AG04449 (cell line): ENCODE measurements at regions not wholly inside any gene's neighbourhood (a gene's known extent, or its start where the extent isn't known, plus 50 kb on each side); places are given as distances from the start of the nearest gene placed in this dataset.
A peak's percentile ranks its signal among the peaks of the same experiment; 100 is the strongest.

Source experiments
- CTCF ChIA-PET: fragments of 350-600 bp; formaldehyde crosslinking; extraction: SDS; loops from one replicate; lab custom pipeline; 2021; ENCODE audit warnings: antibody characterized with exemption; lab: Yijun Ruan, JAX
- POLR2A ChIA-PET: fragments of 400-600, 350-600 bp; formaldehyde crosslinking; extraction: SDS; loops from one replicate; lab custom pipeline; 2020; ENCODE audit warnings: antibody characterized with exemption, inconsistent platforms; lab: Yijun Ruan, JAX
- DNase-seq: peaks from one replicate; pipeline ENCODE4 v3.0.0-alpha.2; 2010; ENCODE audit warnings: low read depth, low spot score
- H3K4me3 ChIP-seq: 2 replicates; pipeline ENCODE4 v1.5.1; 2011; ENCODE audit warnings: low read depth, mild to moderate bottlenecking, control low read depth, low read length
- TF ChIP-seq, protein P1 (sequence below): IDR thresholded peaks from one replicate; pipeline ENCODE4 v1.5.1; 2011; ENCODE audit warnings: mild to moderate bottlenecking, moderate library complexity, low read length, control low read depth, inconsistent platforms; ENCODE audit not compliant: insufficient read depth; ENCODE audit errors: missing control alignments

DNA sequence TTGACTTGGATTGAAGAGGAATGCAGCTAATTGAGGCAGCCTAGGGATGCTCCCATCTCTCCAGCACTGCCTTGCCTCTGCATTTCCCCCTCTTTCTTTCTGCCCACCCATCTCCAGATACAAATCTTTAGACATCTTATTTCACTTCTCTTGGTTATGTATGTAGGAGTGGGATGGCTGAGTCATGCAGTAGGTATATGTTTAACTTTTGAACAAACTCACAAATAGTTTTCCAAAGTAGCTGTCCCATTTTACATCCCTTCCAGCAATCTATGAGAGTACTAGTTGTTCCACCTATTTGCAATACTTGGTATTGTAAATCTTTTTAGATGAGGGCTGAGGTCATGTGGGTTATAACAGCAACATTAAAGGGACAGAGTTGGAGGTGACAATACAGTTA is 329.9 kb downstream of the DYSF start:
- no peak overlapping the region for H3K4me3 ChIP-seq
- TF ChIP-seq, protein P1, sequence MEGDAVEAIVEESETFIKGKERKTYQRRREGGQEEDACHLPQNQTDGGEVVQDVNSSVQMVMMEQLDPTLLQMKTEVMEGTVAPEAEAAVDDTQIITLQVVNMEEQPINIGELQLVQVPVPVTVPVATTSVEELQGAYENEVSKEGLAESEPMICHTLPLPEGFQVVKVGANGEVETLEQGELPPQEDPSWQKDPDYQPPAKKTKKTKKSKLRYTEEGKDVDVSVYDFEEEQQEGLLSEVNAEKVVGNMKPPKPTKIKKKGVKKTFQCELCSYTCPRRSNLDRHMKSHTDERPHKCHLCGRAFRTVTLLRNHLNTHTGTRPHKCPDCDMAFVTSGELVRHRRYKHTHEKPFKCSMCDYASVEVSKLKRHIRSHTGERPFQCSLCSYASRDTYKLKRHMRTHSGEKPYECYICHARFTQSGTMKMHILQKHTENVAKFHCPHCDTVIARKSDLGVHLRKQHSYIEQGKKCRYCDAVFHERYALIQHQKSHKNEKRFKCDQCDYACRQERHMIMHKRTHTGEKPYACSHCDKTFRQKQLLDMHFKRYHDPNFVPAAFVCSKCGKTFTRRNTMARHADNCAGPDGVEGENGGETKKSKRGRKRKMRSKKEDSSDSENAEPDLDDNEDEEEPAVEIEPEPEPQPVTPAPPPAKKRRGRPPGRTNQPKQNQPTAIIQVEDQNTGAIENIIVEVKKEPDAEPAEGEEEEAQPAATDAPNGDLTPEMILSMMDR: no peak
- CTCF ChIA-PET: interaction anchor here (0.8 to 16.5 kb wide), 6 partner anchors 7 to 367 kb away, joined by 3 to 196 read pairs (median 4); no protein-coding TSS in a partner anchor
- POLR2A ChIA-PET: interaction anchor here (0.6 kb wide), 1 partner anchor 201 kb away, joined by 3 read pairs; no protein-coding TSS in a partner anchor
- no peak for DNase-seq

DNA sequence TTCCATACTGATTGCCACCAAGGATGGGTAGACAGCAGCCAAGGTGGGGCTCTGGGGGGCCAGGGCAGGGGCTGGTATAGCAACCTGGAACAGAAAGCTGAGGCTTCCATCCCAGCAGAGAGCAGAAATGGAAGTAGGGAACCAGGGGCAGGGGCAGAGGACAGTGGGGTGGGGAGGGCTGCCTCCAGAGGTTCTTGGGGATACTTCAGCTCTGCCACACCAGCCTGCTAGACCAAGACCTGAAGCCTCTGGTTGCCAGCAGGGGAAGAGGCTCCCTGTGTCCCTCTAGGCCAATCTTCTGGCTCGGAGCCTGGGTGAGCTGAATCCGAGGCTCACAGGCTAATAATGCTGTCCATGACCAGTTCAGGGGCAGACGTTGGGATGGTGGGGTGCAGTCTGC is 329.0 kb downstream of the DYSF start:
- TF ChIP-seq, protein P1: no peak
- CTCF ChIA-PET: interaction anchor here (0.8 to 16.5 kb wide), 7 partner anchors 8 to 234 kb away, joined by 3 to 196 read pairs (median 3); no protein-coding TSS in a partner anchor
- DNase-seq: no peak
- no peak overlapping the region for H3K4me3 ChIP-seq
- POLR2A ChIA-PET: no interaction called here

DNA sequence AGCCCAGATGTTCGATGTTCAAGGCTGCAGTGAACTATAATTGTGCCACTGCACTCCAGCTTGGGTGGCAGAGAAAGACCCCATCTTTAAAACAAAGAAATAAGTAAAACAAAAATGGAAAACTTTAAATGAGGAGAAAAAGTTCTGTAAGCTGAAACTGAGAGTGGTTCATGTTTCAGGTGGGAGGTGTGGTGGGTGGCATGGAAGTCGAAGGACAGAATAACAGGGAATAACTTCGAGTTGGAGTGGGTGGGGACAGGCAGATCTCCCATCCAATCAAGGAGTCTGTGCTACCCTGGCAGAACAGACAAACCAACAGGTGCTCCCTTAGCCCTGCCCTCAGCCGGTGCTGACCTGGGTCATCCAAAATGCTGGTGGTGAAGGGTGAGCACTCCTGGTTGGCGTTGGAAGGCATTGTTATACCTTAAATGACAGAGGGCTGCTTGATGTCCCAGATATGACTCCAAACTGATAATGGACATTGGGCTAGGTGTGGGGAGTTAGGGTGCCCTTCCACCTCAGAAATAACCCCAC is 328.4 kb downstream of the DYSF start:
- ChIA-PET POLR2A (no interaction called here), CTCF (interaction anchor here (0.8 to 16.5 kb wide), 6 partner anchors 9 to 798 kb away, joined by 3 to 196 read pairs (median 3); no protein-coding TSS in a partner anchor)
- TF ChIP-seq, protein P1: no peak
- no peak for DNase-seq
- H3K4me3 ChIP-seq: no peak overlapping the region

DNA sequence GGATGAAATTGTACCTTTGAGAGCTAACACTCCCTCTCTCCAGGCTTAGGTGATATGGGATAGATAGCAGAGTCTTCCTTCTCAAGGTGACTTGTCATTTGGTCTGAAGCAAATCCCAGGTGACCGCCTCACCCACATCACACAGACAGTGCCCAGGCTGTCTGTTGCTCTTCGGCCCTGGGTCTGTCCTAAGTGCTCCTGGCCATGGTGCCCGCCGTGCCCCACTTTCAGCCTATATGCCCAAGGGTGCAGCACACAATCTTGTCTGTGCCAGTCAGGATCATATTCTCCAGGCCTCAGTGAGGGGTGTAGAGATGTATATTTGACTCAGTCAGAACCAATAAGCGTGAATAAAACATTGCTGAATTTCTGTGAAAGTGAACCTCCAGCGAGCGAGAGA is 326.8 kb downstream of the DYSF start:
- no peak for DNase-seq
- H3K4me3 ChIP-seq: no peak overlapping the region
- ChIA-PET CTCF (interaction anchor here (0.9 to 16.5 kb wide), 8 partner anchors 7 to 372 kb away, joined by 3 to 196 read pairs (median 4); no protein-coding TSS in a partner anchor), POLR2A (no interaction called here)
- TF ChIP-seq, protein P1: no peak

DNA sequence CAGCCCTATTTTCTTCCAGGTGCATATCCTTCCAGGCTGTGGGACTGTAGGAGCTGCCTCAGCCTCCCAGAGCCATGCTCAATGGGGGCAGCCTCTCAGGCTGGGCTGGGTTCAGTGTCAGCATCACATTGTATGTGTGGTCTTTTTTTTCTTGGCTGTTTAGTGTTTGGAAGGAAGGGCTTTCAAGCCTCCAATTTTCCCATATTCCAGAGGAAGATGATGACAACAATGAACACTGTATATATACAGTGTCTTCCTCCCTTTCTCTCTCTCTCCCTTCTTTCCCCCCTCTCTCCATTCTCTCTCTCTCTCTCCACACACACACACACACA is 326.4 kb downstream of the DYSF start:
- no peak overlapping the region for H3K4me3 ChIP-seq
- ChIA-PET CTCF (interaction anchor here (0.9 to 16.5 kb wide), 9 partner anchors 7 to 373 kb away, joined by 3 to 196 read pairs (median 6); no protein-coding TSS in a partner anchor), POLR2A (interaction anchor here (0.7 kb wide), 1 partner anchor 149 kb away, joined by 3 read pairs; no protein-coding TSS in a partner anchor)
- DNase-seq: no peak
- TF ChIP-seq, protein P1: no peak

DNA sequence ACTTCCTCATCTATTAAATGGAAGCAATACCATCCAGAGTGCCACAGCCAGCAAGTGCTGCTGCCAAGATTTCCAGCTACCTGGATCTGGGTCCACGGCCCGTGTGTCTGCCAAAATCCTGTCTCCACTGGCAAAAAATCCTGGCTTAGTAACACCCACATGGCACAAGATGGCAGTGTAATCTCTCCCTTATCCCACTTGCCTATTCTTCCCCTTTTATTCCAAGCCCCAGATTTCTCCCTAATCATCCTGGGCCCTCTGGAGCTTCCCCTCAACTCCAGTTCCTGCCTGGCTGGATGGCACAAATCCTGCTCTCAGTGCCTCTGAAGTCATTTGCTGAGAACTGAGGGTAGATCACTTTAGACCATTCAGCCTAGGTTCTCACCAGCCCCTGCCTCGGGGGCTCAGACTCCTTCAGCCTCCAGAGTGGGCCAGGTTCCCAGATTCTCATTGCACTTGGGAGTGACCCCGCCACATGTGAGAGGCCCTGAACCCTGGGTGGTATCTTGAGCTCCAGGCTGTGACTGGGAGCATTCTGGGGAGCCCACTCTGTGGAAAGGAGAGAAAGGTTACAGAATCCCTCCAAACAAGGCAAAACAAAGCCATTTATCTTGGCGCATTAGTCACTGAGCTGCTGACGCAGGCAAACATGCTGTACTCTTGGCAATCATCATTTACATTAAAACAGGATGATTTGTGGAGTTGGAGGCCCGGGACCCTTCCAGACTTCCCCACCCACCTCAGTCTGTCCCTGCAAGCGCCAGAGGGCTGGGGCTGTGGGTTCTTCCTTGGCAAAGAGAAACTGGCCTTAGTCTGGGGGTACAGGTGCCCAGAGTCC is 325.8 kb downstream of the DYSF start:
- CTCF ChIA-PET: interaction anchor here (0.9 to 16.5 kb wide), 15 partner anchors 8 to 373 kb away, joined by 3 to 196 read pairs (median 4); no protein-coding TSS in a partner anchor
- H3K4me3 ChIP-seq: no peak overlapping the region
- no peak for DNase-seq
- TF ChIP-seq, protein P1: peak; percentile 36
- POLR2A ChIA-PET: interaction anchor here (0.7 kb wide), 1 partner anchor 148 kb away, joined by 3 read pairs; no protein-coding TSS in a partner anchor
